ENCODE measurements at regions not wholly inside any gene's neighbourhood (a gene's known extent, or its start where the extent isn't known, plus 50 kb on each side); places are given as distances from the start of the nearest gene placed in this dataset.
A peak's percentile ranks its signal among the peaks of the same experiment; 100 is the strongest.
"Not testable (repeated sequence)": the region's sequence is repeated elsewhere in the genome, so short reads cannot be mapped to it uniquely, and the experiment has no call there.

- DNase-seq (ENCODE audit: low spot score) = peak; percentile 1
These were observed 188.5 kb upstream of the TMEM132C start for GRCh38 chr12:128078301-128078971.

- no peak for DNase-seq (ENCODE audit: low spot score)
These were observed 187.5 kb upstream of the TMEM132C start for GRCh38 chr12:128079446-128079845.

GRCh38 chr12:128083132-128083729 is 183.7 kb upstream of the TMEM132C start:
- DNase-seq (ENCODE audit: low spot score) = no peak

GRCh38 chr12:128088926-128089325 is 178.0 kb upstream of the TMEM132C start:
- no peak for DNase-seq (ENCODE audit: low spot score)

GRCh38 chr12:128089961-128090360 is 177.0 kb upstream of the TMEM132C start:
- DNase-seq (ENCODE audit: low spot score) = no peak

GRCh38 chr12:128091101-128091720 is 175.8 kb upstream of the TMEM132C start:
- no peak for DNase-seq (ENCODE audit: low spot score)

GRCh38 chr12:128091951-128092382 is 175.0 kb upstream of the TMEM132C start:
- DNase-seq (ENCODE audit: low spot score) = no peak

GRCh38 chr12:128098730-128099129 is 168.2 kb upstream of the TMEM132C start:
- no peak for DNase-seq (ENCODE audit: low spot score)

GRCh38 chr12:128103152-128103551 is 163.8 kb upstream of the TMEM132C start:
- no peak for DNase-seq (ENCODE audit: low spot score)

- no peak for DNase-seq (ENCODE audit: low spot score)
These were observed 157.7 kb upstream of the TMEM132C start for GRCh38 chr12:128109236-128109635.

- no peak for DNase-seq (ENCODE audit: low spot score)
These were observed 157.3 kb upstream of the TMEM132C start for GRCh38 chr12:128109636-128110035.

GRCh38 chr12:128111333-128111732 is 155.6 kb upstream of the TMEM132C start:
- no peak for DNase-seq (ENCODE audit: low spot score)

- no peak for DNase-seq (ENCODE audit: low spot score)
These were observed 155.0 kb upstream of the TMEM132C start for GRCh38 chr12:128111951-128112350.

- not testable (repeated sequence) for DNase-seq (ENCODE audit: low spot score)
These were observed 153.7 kb upstream of the TMEM132C start for GRCh38 chr12:128113250-128113649.

GRCh38 chr12:128114485-128114884 is 152.5 kb upstream of the TMEM132C start:
- DNase-seq (ENCODE audit: low spot score) = no peak

GRCh38 chr12:128116537-128116936 is 150.4 kb upstream of the TMEM132C start:
- DNase-seq (ENCODE audit: low spot score) = no peak

GRCh38 chr12:128120035-128120434 is 146.9 kb upstream of the TMEM132C start:
- no peak for DNase-seq (ENCODE audit: low spot score)

- no peak for DNase-seq (ENCODE audit: low spot score)
These were observed 145.5 kb upstream of the TMEM132C start for GRCh38 chr12:128121424-128121823.

- DNase-seq (ENCODE audit: low spot score) = no peak
These were observed 143.9 kb upstream of the TMEM132C start for GRCh38 chr12:128123096-128123495.

GRCh38 chr12:128131955-128132354 is 135.0 kb upstream of the TMEM132C start:
- DNase-seq (ENCODE audit: low spot score) = no peak

- DNase-seq (ENCODE audit: low spot score) = no peak
These were observed 133.5 kb upstream of the TMEM132C start for GRCh38 chr12:128133321-128134073.

GRCh38 chr12:128137140-128137539 is 129.8 kb upstream of the TMEM132C start:
- no peak for DNase-seq (ENCODE audit: low spot score)

- DNase-seq (ENCODE audit: low spot score) = no peak
These were observed 128.8 kb upstream of the TMEM132C start for GRCh38 chr12:128138125-128138524.
